HCT116 (cell line): ENCODE measurements at regions not wholly inside any gene's neighbourhood (a gene's known extent, or its start where the extent isn't known, plus 50 kb on each side); places are given as distances from the start of the nearest gene placed in this dataset.

Experiments used
- CTCF ChIP-seq, 3 experiments: fragments of 200-600 bp in 1 of 3; sonication (generic) in 1 of 3; IDR thresholded peaks in 2 of 3; conservative IDR thresholded peaks in 1 of 3; 2 replicates each; pipeline ENCODE4 v1.5.1; 2012 to 2017; ENCODE audit warnings: low read depth in 2 of 3, low read length in 2 of 3, antibody characterized with exemption in 1 of 3, borderline replicate concordance in 1 of 3, control low read depth in 1 of 3, mild to moderate bottlenecking in 1 of 3, mixed read lengths in 1 of 3, mixed run types in 1 of 3, moderate library complexity in 1 of 3; ENCODE audit not compliant: insufficient read depth in 1 of 3
- EZH2 ChIP-seq: fragments of 200-600 bp; sonication (generic); IDR thresholded peaks from 2 replicates; pipeline ENCODE4 v1.6.1; 2017; ENCODE audit warnings: antibody characterized with exemption, mixed run types
- EZH2phosphoT487 ChIP-seq: fragments of 200-600 bp; IDR thresholded peaks from 2 replicates; pipeline ENCODE4 v1.6.1; 2018; ENCODE audit warnings: antibody characterized with exemption, borderline replicate concordance
- JUND ChIP-seq: IDR thresholded peaks from 2 replicates; pipeline ENCODE4 v1.6.1; 2012
- MAX ChIP-seq: IDR thresholded peaks from 2 replicates; pipeline ENCODE4 v1.6.1; 2012
- POLR2A ChIP-seq: IDR thresholded peaks from 2 replicates; pipeline ENCODE4 v1.7.0; 2011; ENCODE audit warnings: borderline replicate concordance; ENCODE audit not compliant: insufficient read depth, insufficient read length; ENCODE audit errors: extremely low read depth
- POLR2AphosphoS5 ChIP-seq: IDR thresholded peaks from 2 replicates; pipeline ENCODE4 v1.6.1; 2011; ENCODE audit warnings: mild to moderate bottlenecking, low read depth, low read length, moderate library complexity
- SP1 ChIP-seq: IDR thresholded peaks from 2 replicates; pipeline ENCODE4 v1.6.1; 2012; ENCODE audit warnings: low read depth
- TCF7L2 ChIP-seq: IDR thresholded peaks from 2 replicates; pipeline ENCODE4 v1.7.0; 2011; ENCODE audit warnings: borderline replicate concordance, inconsistent platforms; ENCODE audit not compliant: insufficient read depth, insufficient read length; ENCODE audit errors: extremely low read depth
- YY1 ChIP-seq: IDR thresholded peaks from 2 replicates; pipeline ENCODE4 v1.6.1; 2011; ENCODE audit warnings: low read length, low read depth, moderate library complexity, mild to moderate bottlenecking; ENCODE audit not compliant: insufficient replicate concordance; ENCODE audit errors: extremely low read depth
- ZBTB33 ChIP-seq: IDR thresholded peaks from 2 replicates; pipeline ENCODE4 v1.6.1; 2011; ENCODE audit warnings: mild to moderate bottlenecking, low read length, moderate library complexity; ENCODE audit not compliant: insufficient replicate concordance; ENCODE audit errors: extremely low read depth

GRCh38 chr6:19895866-19896692 lies 58.9 kb downstream of the ID4 start:
- TF ChIP-seq YY1, result no peak
- TF ChIP-seq MAX, result no peak
- TF ChIP-seq EZH2phosphoT487, result no peak
- TF ChIP-seq CTCF (IDR thresholded peaks at IDR 0.05 in 2 of 3, conservative IDR thresholded peaks at IDR 0.05 in 1 of 3; ENCODE audit: borderline replicate concordance in 1 of 3, insufficient read depth in 1 of 3, low read depth in 2 of 3, low read length in 2 of 3), result no peak
- no peak for TF ChIP-seq POLR2AphosphoS5
- no peak for TF ChIP-seq SP1
- no peak for TF ChIP-seq POLR2A
- no peak for TF ChIP-seq JUND
- no peak for TF ChIP-seq EZH2
- no peak for TF ChIP-seq ZBTB33
- no peak for TF ChIP-seq TCF7L2
